ENCODE measurements at regions not wholly inside any gene's neighbourhood (a gene's known extent, or its start where the extent isn't known, plus 50 kb on each side); places are given as distances from the start of the nearest gene placed in this dataset.

GRCh38 chr21:27643326-27643725 lies 676.4 kb upstream of the ADAMTS5 start:
- no peak overlapping the region for H3K4me2 ChIP-seq (ENCODE audit: low read length)
- H3K36me3 ChIP-seq (ENCODE audit: insufficient read depth, low read length): no peaks in the 10 kb centered on the region
- peaks cover 34% of the 10 kb centered on the region for H3K4me1 ChIP-seq (ENCODE audit: control insufficient read depth, insufficient read depth, low read length)
- no peaks in the 10 kb centered on the region for H3K9me3 ChIP-seq (replicated peaks; ENCODE audit: low read length)
- H3K27me3 ChIP-seq (ENCODE audit: control insufficient read depth, insufficient read depth, low read length): no peaks in the 10 kb centered on the region
- H3K9ac ChIP-seq (ENCODE audit: low read depth, low read length): no peak overlapping the region
- H3K4me3 ChIP-seq (ENCODE audit: low read length): no peak overlapping the region

- Histone ChIP-seq H3K9ac (ENCODE audit: low read depth, low read length) (no peak overlapping the region), H3K4me1 (ENCODE audit: control insufficient read depth, insufficient read depth, low read length) (no peaks in the 10 kb centered on the region), H3K9me3 (replicated peaks; ENCODE audit: low read length) (no peaks in the 10 kb centered on the region), H3K4me3 (ENCODE audit: low read length) (no peak overlapping the region), H3K27me3 (ENCODE audit: control insufficient read depth, insufficient read depth, low read length) (no peaks in the 10 kb centered on the region), H3K36me3 (ENCODE audit: insufficient read depth, low read length) (no peaks in the 10 kb centered on the region), H3K4me2 (ENCODE audit: low read length) (no peak overlapping the region)
Observed at GRCh38 chr21:27639286-27639685, 672.4 kb upstream of the ADAMTS5 start.

- H3K27me3 ChIP-seq (ENCODE audit: control insufficient read depth, insufficient read depth, low read length): no peaks in the 10 kb centered on the region
- no peaks in the 10 kb centered on the region for H3K9me3 ChIP-seq (replicated peaks; ENCODE audit: low read length)
- no peak overlapping the region for H3K4me2 ChIP-seq (ENCODE audit: low read length)
- H3K9ac ChIP-seq (ENCODE audit: low read depth, low read length): no peak overlapping the region
- H3K4me3 ChIP-seq (ENCODE audit: low read length): no peak overlapping the region
- H3K4me1 ChIP-seq (ENCODE audit: control insufficient read depth, insufficient read depth, low read length): peaks cover 5% of the 10 kb centered on the region
- H3K36me3 ChIP-seq (ENCODE audit: insufficient read depth, low read length): no peaks in the 10 kb centered on the region
Observed at GRCh38 chr21:27636656-27637055, 669.8 kb upstream of the ADAMTS5 start.

- H3K9me3 ChIP-seq (replicated peaks; ENCODE audit: low read length): no peaks in the 10 kb centered on the region
- no peak overlapping the region for H3K4me2 ChIP-seq (ENCODE audit: low read length)
- H3K4me3 ChIP-seq (ENCODE audit: low read length): no peak overlapping the region
- H3K27me3 ChIP-seq (ENCODE audit: control insufficient read depth, insufficient read depth, low read length): no peaks in the 10 kb centered on the region
- H3K4me1 ChIP-seq (ENCODE audit: control insufficient read depth, insufficient read depth, low read length): peaks cover 12% of the 10 kb centered on the region
- no peaks in the 10 kb centered on the region for H3K36me3 ChIP-seq (ENCODE audit: insufficient read depth, low read length)
- no peak overlapping the region for H3K9ac ChIP-seq (ENCODE audit: low read depth, low read length)
Observed at GRCh38 chr21:27633631-27634030, 666.7 kb upstream of the ADAMTS5 start.

GRCh38 chr21:27631471-27631870 lies 664.6 kb upstream of the ADAMTS5 start:
- Histone ChIP-seq H3K9ac (ENCODE audit: low read depth, low read length) (peak overlapping the region; percentile 30), H3K4me2 (ENCODE audit: low read length) (peak overlapping the region; percentile 5), H3K27me3 (ENCODE audit: control insufficient read depth, insufficient read depth, low read length) (no peaks in the 10 kb centered on the region), H3K36me3 (ENCODE audit: insufficient read depth, low read length) (no peaks in the 10 kb centered on the region), H3K4me3 (ENCODE audit: low read length) (no peak overlapping the region), H3K4me1 (ENCODE audit: control insufficient read depth, insufficient read depth, low read length) (peaks cover 12% of the 10 kb centered on the region), H3K9me3 (replicated peaks; ENCODE audit: low read length) (no peaks in the 10 kb centered on the region)

GRCh38 chr21:27622631-27623030 lies 655.7 kb upstream of the ADAMTS5 start:
- H3K4me1 ChIP-seq (ENCODE audit: control insufficient read depth, insufficient read depth, low read length): no peaks in the 10 kb centered on the region
- no peak overlapping the region for H3K4me3 ChIP-seq (ENCODE audit: low read length)
- H3K9me3 ChIP-seq (replicated peaks; ENCODE audit: low read length): no peaks in the 10 kb centered on the region
- H3K36me3 ChIP-seq (ENCODE audit: insufficient read depth, low read length): no peaks in the 10 kb centered on the region
- H3K9ac ChIP-seq (ENCODE audit: low read depth, low read length): no peak overlapping the region
- H3K27me3 ChIP-seq (ENCODE audit: control insufficient read depth, insufficient read depth, low read length): no peaks in the 10 kb centered on the region
- no peak overlapping the region for H3K4me2 ChIP-seq (ENCODE audit: low read length)

GRCh38 chr21:27614231-27614630 lies 647.3 kb upstream of the ADAMTS5 start:
- Histone ChIP-seq H3K27me3 (ENCODE audit: control insufficient read depth, insufficient read depth, low read length) (no peaks in the 10 kb centered on the region), H3K9me3 (replicated peaks; ENCODE audit: low read length) (no peaks in the 10 kb centered on the region), H3K4me1 (ENCODE audit: control insufficient read depth, insufficient read depth, low read length) (no peaks in the 10 kb centered on the region), H3K36me3 (ENCODE audit: insufficient read depth, low read length) (no peaks in the 10 kb centered on the region), H3K4me3 (ENCODE audit: low read length) (no peak overlapping the region), H3K9ac (ENCODE audit: low read depth, low read length) (no peak overlapping the region), H3K4me2 (ENCODE audit: low read length) (no peak overlapping the region)

GRCh38 chr21:27606422-27606821 lies 639.5 kb upstream of the ADAMTS5 start:
- H3K9ac ChIP-seq (ENCODE audit: low read depth, low read length): no peak overlapping the region
- H3K36me3 ChIP-seq (ENCODE audit: insufficient read depth, low read length): no peaks in the 10 kb centered on the region
- H3K9me3 ChIP-seq (replicated peaks; ENCODE audit: low read length): no peaks in the 10 kb centered on the region
- no peak overlapping the region for H3K4me2 ChIP-seq (ENCODE audit: low read length)
- H3K4me1 ChIP-seq (ENCODE audit: control insufficient read depth, insufficient read depth, low read length): no peaks in the 10 kb centered on the region
- H3K4me3 ChIP-seq (ENCODE audit: low read length): no peak overlapping the region
- no peaks in the 10 kb centered on the region for H3K27me3 ChIP-seq (ENCODE audit: control insufficient read depth, insufficient read depth, low read length)

- H3K4me1 ChIP-seq (ENCODE audit: control insufficient read depth, insufficient read depth, low read length): peaks cover under 1% of the 10 kb centered on the region
- H3K4me3 ChIP-seq (ENCODE audit: low read length): no peak overlapping the region
- no peaks in the 10 kb centered on the region for H3K9me3 ChIP-seq (replicated peaks; ENCODE audit: low read length)
- no peaks in the 10 kb centered on the region for H3K27me3 ChIP-seq (ENCODE audit: control insufficient read depth, insufficient read depth, low read length)
- H3K9ac ChIP-seq (ENCODE audit: low read depth, low read length): no peak overlapping the region
- H3K36me3 ChIP-seq (ENCODE audit: insufficient read depth, low read length): no peaks in the 10 kb centered on the region
- no peak overlapping the region for H3K4me2 ChIP-seq (ENCODE audit: low read length)
Observed at GRCh38 chr21:27596196-27596595, 629.3 kb upstream of the ADAMTS5 start.

- no peaks in the 10 kb centered on the region for H3K9me3 ChIP-seq (replicated peaks; ENCODE audit: low read length)
Observed at GRCh38 chr21:27595716-27596115, 628.8 kb upstream of the ADAMTS5 start.

GRCh38 chr21:27590271-27590670 lies 623.4 kb upstream of the ADAMTS5 start:
- Histone ChIP-seq H3K9me3 (replicated peaks; ENCODE audit: low read length) (no peaks in the 10 kb centered on the region), H3K36me3 (ENCODE audit: insufficient read depth, low read length) (no peaks in the 10 kb centered on the region), H3K4me2 (ENCODE audit: low read length) (peak overlapping the region; percentile 58), H3K4me3 (ENCODE audit: low read length) (peak overlapping the region; percentile 32), H3K27me3 (ENCODE audit: control insufficient read depth, insufficient read depth, low read length) (no peaks in the 10 kb centered on the region), H3K9ac (ENCODE audit: low read depth, low read length) (peak overlapping the region; percentile 73), H3K4me1 (ENCODE audit: control insufficient read depth, insufficient read depth, low read length) (peaks cover 33% of the 10 kb centered on the region)

More at GRCh38 chr21:27595716-27596115, 628.8 kb upstream of the ADAMTS5 start:
- Histone ChIP-seq H3K4me2 (ENCODE audit: low read length) (no peak overlapping the region), H3K4me1 (ENCODE audit: control insufficient read depth, insufficient read depth, low read length) (peaks cover 5% of the 10 kb centered on the region), H3K4me3 (ENCODE audit: low read length) (no peak overlapping the region), H3K9ac (ENCODE audit: low read depth, low read length) (no peak overlapping the region), H3K36me3 (ENCODE audit: insufficient read depth, low read length) (no peaks in the 10 kb centered on the region), H3K27me3 (ENCODE audit: control insufficient read depth, insufficient read depth, low read length) (no peaks in the 10 kb centered on the region)

GRCh38 chr21:27589781-27590180 lies 622.9 kb upstream of the ADAMTS5 start:
- no peaks in the 10 kb centered on the region for H3K9me3 ChIP-seq (replicated peaks; ENCODE audit: low read length)
- no peaks in the 10 kb centered on the region for H3K36me3 ChIP-seq (ENCODE audit: insufficient read depth, low read length)
- peaks cover 33% of the 10 kb centered on the region for H3K4me1 ChIP-seq (ENCODE audit: control insufficient read depth, insufficient read depth, low read length)
- no peaks in the 10 kb centered on the region for H3K27me3 ChIP-seq (ENCODE audit: control insufficient read depth, insufficient read depth, low read length)
- peak overlapping the region; percentile 58 for H3K4me2 ChIP-seq (ENCODE audit: low read length)
- peak overlapping the region; percentile 32 for H3K4me3 ChIP-seq (ENCODE audit: low read length)
- peak overlapping the region; percentile 73 for H3K9ac ChIP-seq (ENCODE audit: low read depth, low read length)

Data from skeletal muscle satellite cell (primary cell).